NCI-H526 treated with DMSO at 0.1 percent for 48 hours (cell line): ENCODE measurements at regions not wholly inside any gene's neighbourhood (a gene's known extent, or its start where the extent isn't known, plus 50 kb on each side); places are given as distances from the start of the nearest gene placed in this dataset.

Experiments used
- DNase-seq: peaks from one replicate; lab custom pipeline; 2025; lab: John Stamatoyannopoulos, UW

DNA sequence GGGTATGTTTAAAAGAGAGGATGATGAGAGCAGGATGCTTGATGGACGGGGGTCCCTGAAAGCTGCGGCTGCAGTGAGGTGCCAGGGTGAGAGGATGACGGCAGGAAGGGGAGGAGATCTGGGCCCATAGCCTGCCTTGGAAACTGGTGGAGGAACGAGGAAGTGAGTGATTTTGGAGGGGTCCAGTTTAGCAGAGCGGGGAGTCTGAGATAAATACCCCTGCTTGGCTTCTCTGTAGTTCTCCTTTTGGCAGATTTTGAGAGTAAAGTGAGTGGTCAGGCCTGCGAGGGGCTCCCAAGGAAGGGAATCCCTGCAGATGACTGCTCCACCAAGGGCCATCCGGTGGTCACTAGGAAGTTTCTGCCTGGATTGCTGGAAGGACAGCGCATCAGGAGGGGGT is 98.5 kb upstream of the PTCH1 start:
- no peak for DNase-seq

DNA sequence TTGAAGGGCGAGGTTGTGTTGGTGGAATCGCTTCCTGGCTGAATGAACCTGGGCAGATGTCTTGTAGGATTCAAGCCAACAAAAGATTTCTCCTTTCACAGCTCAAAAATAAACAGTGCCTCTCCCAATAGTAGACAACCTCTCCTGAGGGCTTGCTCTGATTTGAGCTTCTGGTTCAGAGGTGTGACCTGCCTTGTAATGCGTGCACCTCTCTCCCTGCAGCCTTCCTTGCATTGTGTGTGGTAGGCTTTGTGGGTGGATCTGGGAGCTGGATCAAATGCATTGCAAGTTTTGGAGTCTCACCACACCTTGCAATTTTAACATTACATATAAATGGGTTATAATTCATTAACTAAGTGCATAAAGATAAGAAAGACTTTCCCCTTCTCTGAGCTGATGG is 96.9 kb upstream of the PTCH1 start:
- no peak for DNase-seq

DNA sequence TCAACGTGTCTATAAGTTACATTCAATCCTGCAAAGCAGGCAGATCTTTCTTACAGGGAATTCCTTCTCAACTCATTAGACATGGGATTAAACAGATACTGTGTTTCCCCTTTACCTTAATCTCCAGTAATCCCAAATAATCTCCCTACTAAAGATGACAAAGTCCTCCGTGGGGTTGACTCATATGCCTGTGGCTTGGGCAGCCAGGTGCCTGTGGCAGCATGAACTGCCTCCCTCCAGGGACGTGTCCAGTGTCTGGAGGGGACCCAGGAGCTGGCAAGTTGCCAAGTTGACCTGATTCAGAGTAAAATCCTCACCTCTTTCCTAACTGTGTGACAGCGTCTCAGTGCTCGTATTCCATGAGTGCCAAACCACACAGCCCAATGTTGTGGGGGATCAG is 94.6 kb upstream of the PTCH1 start:
- no peak for DNase-seq

DNA sequence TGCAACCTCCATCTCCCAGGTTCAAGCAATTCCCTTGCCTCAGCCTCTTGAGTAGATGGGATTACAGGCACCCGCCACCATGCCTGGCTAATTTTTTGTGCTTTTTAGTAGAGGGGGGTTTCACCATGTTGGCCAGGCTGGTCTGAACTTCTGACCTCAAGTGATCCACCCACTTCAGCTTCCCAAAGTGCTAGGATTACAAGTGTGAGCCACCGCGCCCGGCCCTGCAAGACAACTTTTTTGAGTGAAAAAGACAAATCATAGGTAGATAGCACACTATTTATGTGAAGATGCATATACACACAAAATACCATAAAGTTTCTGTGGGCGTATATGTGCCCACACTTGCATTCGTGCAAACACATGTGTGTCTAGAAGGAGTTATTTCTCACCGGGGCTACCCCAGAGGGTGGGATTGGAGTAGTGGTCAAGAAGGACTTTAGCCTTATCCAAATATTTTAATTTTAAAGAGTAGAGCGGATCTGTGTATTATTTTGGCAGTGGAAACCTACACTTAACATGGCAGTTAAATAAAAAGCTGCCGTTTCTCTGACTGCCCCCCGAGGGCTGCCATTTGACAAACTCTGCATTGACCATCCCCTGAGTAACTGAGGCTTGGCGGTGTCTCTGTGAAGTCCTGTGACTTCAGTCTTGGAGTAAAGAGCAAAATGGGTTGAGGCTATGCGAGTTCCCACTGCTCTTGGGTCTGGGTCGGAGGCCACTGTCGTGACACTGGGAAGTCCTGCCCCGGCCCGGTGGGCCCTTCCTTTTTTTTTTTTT is 93.4 kb upstream of the PTCH1 start:
- DNase-seq: no peak

DNA sequence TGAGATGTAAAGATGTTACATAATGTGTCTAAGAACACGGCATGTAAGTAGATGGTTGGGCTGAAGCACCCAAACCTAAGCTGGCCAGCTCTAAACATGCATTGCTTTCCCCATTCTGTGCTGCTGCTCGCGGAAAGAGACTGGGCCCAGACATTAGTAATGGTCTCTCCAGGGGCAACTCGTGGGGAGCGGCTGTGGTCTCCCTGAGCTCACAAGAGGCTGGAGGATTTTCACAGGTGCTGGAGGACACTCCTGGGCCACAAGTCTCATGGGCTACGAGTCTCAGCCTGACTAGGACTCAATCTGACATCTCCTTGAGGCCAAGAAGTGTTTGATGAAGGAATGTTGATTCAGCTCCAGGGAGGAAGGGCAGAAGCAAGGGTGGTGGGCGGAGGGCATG is 92.7 kb upstream of the PTCH1 start:
- no peak for DNase-seq

DNA sequence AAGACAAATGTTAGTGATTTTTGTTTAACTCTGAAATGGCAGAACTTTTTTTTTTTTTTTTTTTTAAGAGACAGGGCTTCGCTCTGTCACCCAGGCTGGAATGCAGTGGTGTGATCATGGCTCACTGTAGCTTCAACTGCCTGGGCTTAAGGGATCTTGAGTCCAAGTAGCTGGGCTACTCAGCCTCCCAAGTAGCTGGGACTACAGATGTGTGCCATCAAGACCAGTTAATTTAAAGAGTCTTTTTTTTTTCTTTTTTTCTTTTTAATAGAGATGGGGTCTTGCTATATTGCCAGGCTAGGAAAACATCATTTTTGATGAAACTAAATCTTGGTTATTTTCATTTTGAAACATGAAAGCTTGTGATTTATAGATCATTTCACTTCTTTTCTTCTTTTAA is 91.6 kb upstream of the PTCH1 start:
- no peak for DNase-seq

DNA sequence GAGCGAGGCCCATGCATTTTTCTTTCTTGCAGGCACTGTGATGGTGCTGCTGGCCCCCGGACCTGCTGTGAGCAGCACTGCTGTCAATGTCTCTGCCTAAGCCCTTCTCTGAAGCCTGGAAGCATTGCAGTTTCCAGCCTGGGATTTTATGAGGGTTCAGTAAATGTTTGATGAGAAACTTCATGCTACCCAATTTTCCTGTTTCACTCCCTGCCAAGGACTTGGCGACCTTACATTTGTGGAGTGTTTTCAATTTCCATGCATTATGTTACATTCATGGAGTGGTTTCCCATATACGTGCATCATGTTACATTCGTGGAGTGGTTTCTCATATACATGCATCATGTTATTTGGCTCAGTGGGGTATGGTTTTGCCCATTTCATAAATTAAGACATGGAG is 90.7 kb upstream of the PTCH1 start:
- no peak for DNase-seq

DNA sequence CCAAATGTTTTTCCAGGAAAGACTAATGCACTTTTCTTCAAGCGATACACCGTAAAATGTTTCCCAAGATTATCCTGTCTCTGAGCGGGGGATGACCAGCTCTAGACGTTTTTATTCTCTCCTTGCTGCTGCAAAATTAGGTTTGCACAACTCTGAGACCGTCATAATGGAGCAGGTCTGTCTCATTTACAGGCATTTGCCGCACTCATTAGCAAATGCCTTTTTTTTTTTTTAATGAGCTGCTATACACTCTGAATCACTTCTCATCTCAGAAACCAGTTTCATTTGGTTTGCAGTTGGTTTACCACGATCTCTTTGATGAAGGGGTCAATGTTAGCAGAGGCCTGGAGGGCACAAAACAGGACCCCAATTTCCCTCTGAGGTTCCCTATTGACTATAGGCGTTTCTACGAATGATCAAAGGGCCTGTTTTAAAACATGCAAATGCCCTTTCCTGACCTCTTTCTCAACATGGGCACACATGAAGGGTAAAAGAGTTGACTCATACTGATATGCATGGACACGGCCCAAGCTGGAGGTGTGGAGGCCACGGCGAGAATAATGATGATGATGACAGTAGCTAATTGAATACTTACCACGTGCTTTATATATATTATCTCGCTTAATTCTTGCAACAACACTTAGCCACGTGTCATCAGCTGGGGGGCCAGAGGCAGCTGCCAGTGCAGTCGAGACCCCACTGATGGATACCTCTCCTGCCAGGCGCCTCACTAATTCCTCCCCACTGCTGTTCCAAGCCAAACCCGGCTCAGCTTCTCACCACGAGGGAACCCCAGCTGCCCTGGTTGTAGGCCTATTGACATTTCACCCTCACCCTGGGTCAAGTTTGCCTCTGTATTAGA is 89.9 kb upstream of the PTCH1 start:
- DNase-seq: no peak

DNA sequence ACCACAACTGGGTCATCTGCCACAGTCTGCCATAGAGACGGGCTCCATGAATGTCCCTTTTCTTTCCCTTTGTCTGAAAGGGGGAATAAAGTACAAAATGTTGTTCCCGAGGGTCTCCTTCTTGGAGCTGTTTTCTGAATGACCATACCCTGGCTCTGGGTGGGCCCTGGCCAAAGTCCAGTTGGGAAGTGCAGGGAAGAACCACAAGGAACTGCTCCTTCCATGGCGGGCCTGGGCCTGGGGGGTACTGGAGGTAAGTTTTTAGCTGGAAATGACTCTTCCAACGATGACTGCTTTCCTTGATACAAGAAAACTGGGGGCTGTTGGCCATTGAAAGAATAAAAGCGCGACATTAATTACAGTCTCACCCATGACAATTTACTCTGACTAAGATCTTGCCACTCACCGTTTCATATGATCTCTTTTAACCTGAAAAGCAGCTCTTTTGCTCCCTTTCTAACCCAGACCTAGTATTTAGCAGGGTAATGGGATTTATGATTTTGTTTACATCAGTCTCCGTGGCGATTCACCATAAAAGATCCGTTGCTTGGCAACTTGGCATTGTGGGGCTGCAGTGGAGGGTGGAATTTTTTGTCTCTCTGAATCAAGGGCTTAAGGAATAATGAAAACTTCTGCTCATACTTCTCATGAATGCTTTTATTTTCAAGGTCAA is 89.2 kb upstream of the PTCH1 start:
- DNase-seq: no peak

DNA sequence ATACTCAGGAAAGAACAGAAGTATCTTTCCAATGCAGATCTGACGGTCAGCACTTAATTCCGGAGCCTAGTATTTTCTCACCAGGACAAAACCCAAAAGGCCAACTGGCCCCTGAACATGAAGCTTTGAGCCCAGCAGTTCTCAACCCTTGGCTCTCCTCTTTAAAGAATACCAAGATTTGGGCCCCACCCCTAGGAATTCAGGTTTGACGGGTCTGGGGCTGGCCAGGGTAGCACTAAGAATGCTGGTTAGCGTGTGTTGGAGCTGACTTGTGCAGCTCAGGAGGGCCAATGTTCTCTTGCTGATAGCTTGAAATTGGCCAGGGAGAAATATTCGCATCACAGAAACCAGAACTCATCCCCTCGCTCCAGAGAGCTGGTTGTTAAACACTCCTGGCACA is 88.3 kb upstream of the PTCH1 start:
- no peak for DNase-seq

DNA sequence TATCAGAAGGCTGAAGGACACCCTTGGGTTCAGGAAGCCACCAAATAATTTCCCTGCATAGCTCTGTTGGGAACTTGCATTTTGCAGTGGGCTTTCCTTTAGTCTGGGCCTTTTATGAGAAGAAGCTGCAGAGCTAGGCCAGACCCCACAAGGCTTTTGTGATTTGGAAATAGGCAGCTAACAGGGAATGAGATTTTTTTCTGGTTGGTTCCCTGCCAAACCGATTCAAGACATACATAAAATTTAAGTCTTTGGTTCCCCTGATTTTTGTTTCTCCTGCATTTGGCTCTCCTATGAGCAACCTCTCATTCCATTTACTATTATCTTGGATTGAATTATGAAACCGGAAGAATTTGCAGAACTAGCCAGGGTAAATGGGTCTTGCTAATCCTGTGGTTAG is 81.5 kb upstream of the PTCH1 start:
- no peak for DNase-seq

DNA sequence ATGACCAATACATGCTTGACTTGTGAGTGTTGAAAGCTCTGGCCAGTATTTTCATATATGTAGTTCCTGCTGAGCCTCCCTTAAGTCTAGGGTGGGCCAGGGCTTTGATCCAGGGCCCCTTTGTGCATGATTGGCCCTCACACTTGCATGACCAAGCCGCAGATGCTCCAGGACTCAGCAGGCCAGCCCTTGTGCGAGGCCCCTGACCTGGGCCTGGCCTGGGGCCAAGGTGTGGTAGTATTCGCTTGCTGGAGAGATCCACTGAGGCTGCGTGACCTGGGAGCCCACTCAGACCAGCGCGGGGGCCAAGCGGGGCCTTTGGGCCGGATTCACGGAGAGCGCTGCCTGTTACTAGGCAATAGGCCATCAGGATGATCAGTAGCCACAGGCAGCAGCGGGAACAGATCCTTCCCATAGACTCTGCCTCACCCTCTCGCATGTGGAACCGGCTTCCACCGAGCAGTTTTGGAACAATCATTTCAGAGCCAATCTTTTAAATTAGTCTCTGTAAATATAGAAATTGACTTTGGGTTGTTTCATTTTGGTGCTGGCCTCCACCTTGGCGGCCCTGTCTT is 79.0 kb upstream of the PTCH1 start:
- DNase-seq: no peak

DNA sequence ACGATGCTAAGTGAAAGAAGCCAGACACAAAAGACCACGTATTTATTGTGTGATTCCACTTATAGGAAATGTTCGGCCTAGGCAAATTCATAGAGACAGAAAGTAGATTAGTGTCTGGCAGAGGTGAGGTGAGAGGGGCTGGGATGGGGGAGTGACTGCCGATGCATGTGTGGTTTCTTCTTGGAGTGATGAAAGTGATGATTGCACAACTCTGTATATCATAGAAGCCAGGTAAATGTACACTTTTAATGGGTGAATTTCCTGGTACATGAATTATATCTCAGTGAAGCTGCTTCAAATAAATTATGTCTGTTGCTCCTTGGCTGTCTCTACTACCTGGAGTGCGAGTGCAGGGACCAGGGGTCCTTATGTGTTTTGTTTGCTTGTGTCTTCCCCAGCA is 76.2 kb upstream of the PTCH1 start:
- DNase-seq: no peak

DNA sequence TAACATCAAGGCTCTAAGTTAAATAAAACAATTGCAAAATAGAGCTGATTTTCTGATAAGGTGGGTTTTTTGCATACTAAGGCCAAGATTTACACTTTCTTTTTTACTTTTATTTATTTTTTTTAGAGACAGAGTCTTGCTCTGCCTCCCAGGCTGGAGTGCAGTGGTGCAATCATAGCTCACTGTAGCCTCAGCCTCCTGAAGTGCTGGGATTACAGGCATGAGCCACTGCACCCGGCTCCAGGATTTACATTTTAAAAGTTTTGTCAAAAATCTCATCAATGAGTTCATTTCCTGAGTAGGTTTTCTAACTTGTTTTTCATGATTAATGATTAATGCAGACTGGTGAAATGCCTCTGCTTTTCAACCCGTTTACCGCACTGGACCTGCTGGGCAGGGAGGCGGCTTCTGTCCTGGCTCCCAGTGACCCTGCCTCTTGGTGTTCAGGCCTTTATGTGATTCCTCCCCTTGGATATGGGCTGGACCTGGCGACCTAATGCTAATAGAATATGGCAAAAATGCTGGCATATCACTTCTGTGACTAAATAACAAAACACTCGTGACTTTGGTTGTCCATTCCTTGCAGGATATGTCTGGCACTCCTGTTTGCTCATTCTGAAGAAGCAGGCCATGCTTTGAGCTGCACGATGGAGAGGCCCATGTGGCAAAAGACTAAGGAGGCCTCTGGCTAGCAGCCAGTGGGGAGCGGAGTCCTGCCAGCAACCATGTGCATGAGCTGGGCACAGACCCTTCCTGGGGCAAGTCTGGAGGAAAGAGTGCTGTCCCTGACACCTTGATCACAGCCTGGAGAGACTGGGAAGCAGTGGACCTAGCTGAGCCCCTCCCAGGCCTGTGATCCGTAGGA is 72.2 kb upstream of the PTCH1 start:
- DNase-seq: no peak

DNA sequence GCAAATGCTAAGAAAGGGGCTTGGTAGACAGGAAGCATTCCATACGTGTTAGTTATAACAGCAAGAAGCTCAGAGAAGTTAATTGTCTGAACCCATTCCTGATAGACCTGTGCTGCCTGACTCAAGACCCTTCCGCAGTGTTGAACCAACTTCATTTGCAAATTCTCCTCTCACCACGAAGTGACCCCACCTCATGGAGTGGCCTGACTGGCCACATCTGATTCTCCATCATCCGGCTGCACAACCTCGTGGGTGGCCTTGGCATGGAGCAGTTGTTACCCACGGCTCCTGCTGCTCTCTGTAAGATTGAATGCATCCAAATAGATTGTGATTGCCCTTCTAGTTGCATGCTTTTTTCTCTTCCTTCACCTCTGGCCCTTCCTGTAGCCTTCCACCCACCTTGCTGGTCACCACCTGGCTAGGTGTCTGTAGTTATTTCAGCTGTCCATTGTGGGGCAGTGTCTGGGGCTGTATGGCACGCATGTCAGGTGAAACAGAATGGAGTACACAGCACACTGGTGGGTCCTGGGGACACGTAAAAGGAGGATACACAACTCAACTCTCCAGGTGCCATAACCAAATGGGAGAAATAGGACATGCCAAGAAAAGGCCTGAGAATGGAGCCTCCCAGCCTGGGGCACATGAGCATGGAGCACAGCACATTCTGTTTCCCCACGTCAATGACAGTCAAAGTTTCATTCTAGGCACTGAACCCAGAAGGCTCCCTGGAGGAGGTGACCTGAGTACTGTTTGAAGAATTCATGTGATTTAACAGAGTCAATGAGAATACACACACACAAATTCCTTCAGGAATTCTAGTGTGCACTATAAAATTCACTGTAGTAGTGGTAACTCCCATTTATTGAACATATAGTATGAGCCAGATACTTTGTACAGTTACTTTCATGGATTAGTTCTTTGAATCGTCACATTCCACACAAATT is 70.5 kb upstream of the PTCH1 start:
- no peak for DNase-seq

DNA sequence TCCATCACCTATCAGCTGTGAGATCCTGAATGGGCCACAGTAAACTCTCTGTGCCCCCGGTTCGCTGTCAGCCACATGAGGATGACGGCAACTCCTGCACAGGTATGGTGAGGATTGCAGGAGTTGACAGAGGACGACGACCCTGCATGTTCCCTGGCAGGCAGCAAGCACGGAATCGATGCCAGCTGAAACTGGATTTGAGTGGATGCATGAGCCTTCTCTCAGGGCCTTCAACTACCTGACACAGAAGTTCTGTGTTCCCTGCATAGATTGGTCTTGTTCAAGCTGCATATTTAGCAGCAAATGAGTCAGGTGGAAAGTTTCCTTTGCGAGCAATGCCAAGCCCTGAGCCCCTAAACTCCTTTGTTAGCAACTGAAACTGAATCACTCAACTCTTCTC is 69.6 kb upstream of the PTCH1 start:
- DNase-seq: no peak

DNA sequence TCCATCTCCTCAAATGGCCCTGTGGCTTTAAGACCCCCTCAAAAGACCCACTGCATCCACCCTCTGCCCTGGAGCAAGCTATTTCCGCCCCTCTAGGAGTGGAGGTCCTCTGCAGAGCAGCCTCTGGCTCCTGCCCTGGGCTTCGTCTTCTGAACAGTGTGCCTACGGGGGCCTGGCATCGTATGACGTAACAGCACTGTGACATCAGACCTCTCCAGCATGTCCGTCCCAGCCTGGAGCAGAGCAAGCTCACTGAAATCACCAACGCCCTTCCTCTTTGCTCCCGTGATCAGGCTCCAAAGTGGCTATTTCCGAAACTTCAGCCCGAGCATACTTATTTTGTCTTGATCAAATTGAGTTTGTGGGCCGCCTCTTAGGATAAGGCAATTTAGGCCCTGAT is 69.1 kb upstream of the PTCH1 start:
- DNase-seq: no peak

DNA sequence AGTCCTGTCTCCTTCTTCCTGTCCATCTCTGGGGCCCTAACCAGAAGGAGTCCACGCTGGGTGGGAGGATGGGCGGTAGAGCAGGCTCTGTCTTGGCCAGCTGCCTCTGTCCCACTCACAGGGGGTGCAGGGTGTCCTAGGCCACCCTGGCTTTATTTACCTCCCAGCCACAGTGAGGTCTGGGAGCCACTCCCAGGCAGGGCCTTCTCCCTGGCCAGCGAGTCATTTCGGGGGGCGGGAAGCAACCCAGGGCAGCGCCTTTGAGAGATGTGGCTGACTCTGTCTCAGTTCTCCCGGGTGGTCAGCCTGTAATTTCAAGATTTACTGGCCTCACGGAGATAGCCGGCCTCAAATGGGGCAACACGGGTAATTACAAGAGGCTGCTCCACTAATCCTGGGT is 67.4 kb upstream of the PTCH1 start:
- no peak for DNase-seq

DNA sequence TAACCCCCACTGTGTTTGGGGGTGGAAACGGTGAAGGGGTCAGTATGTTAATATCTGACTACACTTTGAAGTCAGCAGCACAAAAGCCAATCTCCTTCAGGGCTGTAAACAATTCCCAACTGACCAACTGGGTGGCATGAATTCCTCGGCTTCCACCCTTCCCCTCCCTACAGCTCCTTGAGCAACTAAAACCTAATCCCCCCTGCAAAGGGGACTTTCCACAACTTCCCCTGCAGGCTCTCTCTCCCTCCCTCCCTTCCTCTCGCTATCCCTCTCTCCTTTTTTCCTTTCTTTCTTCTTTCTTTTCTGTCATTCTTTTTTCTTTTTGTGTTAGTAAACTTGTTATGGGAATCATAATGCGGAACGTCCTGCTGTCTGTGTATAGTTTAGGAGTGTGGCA is 65.1 kb upstream of the PTCH1 start:
- DNase-seq: no peak
